HG02678 (cell line): ENCODE measurements at regions not wholly inside any gene's neighbourhood (a gene's known extent, or its start where the extent isn't known, plus 50 kb on each side); places are given as distances from the start of the nearest gene placed in this dataset.

Source experiments
- ATAC-seq: cut with Tn5 transposase; IDR thresholded peaks from one replicate; pipeline ENCODE4 v1.9.1; 2021; ENCODE audit warnings: mild to moderate bottlenecking, moderate library complexity; ENCODE audit not compliant: unreplicated experiment

DNA sequence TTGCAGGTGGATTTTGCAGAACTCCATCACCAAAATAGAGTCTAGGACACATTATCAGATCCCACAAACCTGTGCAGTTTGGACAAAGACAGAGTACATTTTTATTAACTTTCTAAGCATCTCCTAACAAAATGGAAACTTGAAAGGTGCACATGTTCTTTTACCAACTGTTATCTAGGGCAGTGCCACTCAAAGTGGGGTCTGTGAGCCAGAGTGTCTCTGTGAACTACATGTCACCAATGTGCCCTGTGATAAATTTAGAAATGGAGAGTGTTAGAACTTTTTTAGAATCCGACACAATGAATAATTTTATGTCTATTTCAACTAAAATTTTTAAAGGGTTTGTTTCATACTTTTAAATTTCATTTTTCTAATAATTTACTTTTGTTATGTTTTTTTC, 68.4 kb upstream of the TMC3 start:
- no peak for ATAC-seq

- no peak for ATAC-seq
These were observed 60.8 kb upstream of the TMC3 start for GRCh38 chr15:81434851-81435250.

- no peak for ATAC-seq
These were observed 59.4 kb upstream of the TMC3 start for GRCh38 chr15:81433462-81433861.

DNA sequence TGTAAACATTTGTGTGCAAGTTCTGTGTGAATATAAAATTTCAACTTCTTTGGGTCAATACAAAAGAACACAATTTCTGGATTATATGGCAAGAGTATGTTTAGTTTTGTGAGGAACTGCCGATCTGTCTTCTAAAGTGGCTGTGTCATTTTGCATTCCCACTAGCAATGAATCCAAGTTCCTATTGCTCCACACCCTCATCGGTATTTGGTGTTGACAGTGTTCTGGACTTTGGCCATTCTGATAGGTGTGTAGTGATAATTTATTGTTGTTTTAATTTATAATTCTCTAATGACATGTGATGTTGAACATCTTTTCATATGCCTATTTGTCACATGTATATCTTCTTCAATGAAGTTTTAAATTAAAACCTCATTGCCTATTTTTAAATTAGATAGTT, 58.2 kb upstream of the TMC3 start:
- no peak for ATAC-seq

- no peak for ATAC-seq
These were observed 53.2 kb upstream of the TMC3 start for GRCh38 chr15:81427176-81427575.

DNA sequence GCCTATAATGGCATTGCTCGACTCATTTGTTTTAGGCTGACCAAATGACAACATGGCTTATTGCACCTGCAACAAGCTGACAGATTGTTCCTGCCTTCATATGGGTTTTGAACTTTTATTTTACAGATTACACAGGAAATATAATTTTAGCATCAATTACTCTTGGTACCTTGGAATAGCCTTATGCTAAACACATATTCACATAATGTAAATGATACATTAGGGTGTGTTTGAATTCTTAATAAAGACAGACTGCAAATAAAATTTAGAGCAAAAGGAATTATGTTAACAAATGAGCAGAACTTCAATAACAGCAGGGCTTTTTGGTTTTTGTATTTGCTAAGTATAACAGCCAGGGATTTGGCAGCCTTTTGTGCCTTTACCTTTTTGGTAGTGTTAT, 51.9 kb upstream of the TMC3 start:
- no peak for ATAC-seq
